ENCODE measurements at regions not wholly inside any gene's neighbourhood (a gene's known extent, or its start where the extent isn't known, plus 50 kb on each side); places are given as distances from the start of the nearest gene placed in this dataset.

GRCh38 chr2:144183727-144184126, 336.2 kb downstream of the ZEB2 start:
- H3K27ac Mint-ChIP-seq (ENCODE audit: unreplicated experiment): no peak overlapping the region
- TF ChIP-seq CTCF (IDR thresholded peaks at IDR 0.05): no peak
- peaks cover 3% of the 10 kb centered on the region for H3K4me1 Mint-ChIP-seq (ENCODE audit: low read depth)
- H3K27me3 Mint-ChIP-seq (ENCODE audit: low read depth): no peaks in the 10 kb centered on the region
- no peak for DNase-seq (ENCODE audit: low spot score)
- no peaks in the 10 kb centered on the region for H3K9me3 Mint-ChIP-seq (ENCODE audit: low read depth)
- no peak overlapping the region for H3K4me3 Mint-ChIP-seq (ENCODE audit: unreplicated experiment)
- H3K36me3 Mint-ChIP-seq (ENCODE audit: low read depth): no peaks in the 10 kb centered on the region

- Mint-ChIP-seq H3K36me3 (ENCODE audit: low read depth) (no peaks in the 10 kb centered on the region), H3K9me3 (ENCODE audit: low read depth) (no peaks in the 10 kb centered on the region), H3K4me1 (ENCODE audit: low read depth) (peaks cover 3% of the 10 kb centered on the region), H3K27me3 (ENCODE audit: low read depth) (no peaks in the 10 kb centered on the region), H3K27ac (ENCODE audit: unreplicated experiment) (no peak overlapping the region), H3K4me3 (ENCODE audit: unreplicated experiment) (no peak overlapping the region)
- no peak for DNase-seq (ENCODE audit: low spot score)
- no peak for TF ChIP-seq CTCF (IDR thresholded peaks at IDR 0.05)
Measured at GRCh38 chr2:144181001-144181400, 338.9 kb downstream of the ZEB2 start.

GRCh38 chr2:144180131-144180530, 339.8 kb downstream of the ZEB2 start:
- Mint-ChIP-seq H3K4me3 (ENCODE audit: unreplicated experiment) (no peak overlapping the region), H3K27ac (ENCODE audit: unreplicated experiment) (no peak overlapping the region), H3K27me3 (ENCODE audit: low read depth) (no peaks in the 10 kb centered on the region), H3K36me3 (ENCODE audit: low read depth) (no peaks in the 10 kb centered on the region), H3K4me1 (ENCODE audit: low read depth) (peaks cover 3% of the 10 kb centered on the region), H3K9me3 (ENCODE audit: low read depth) (no peaks in the 10 kb centered on the region)
- DNase-seq (ENCODE audit: low spot score): no peak
- TF ChIP-seq CTCF (IDR thresholded peaks at IDR 0.05): no peak

- Mint-ChIP-seq H3K36me3 (ENCODE audit: low read depth) (peaks cover 6% of the 10 kb centered on the region), H3K27me3 (ENCODE audit: low read depth) (no peaks in the 10 kb centered on the region), H3K4me1 (ENCODE audit: low read depth) (no peaks in the 10 kb centered on the region), H3K9me3 (ENCODE audit: low read depth) (peaks cover 7% of the 10 kb centered on the region), H3K4me3 (ENCODE audit: unreplicated experiment) (no peak overlapping the region), H3K27ac (ENCODE audit: unreplicated experiment) (no peak overlapping the region)
- DNase-seq (ENCODE audit: low spot score): no peak
- TF ChIP-seq CTCF (IDR thresholded peaks at IDR 0.05): no peak
Measured at GRCh38 chr2:144170179-144170578, 349.7 kb downstream of the ZEB2 start.

GRCh38 chr2:144166743-144167142, 353.2 kb downstream of the ZEB2 start:
- no peak overlapping the region for H3K27ac Mint-ChIP-seq (ENCODE audit: unreplicated experiment)
- no peak for DNase-seq (ENCODE audit: low spot score)
- no peaks in the 10 kb centered on the region for H3K36me3 Mint-ChIP-seq (ENCODE audit: low read depth)
- no peak for TF ChIP-seq CTCF (IDR thresholded peaks at IDR 0.05)
- H3K4me1 Mint-ChIP-seq (ENCODE audit: low read depth): no peaks in the 10 kb centered on the region
- H3K4me3 Mint-ChIP-seq (ENCODE audit: unreplicated experiment): no peak overlapping the region
- H3K27me3 Mint-ChIP-seq (ENCODE audit: low read depth): no peaks in the 10 kb centered on the region
- no peaks in the 10 kb centered on the region for H3K9me3 Mint-ChIP-seq (ENCODE audit: low read depth)

All from chondrocyte (in vitro differentiated cells).